Pancreas (tissue), 10 donors: ENCODE measurements at regions not wholly inside any gene's neighbourhood (a gene's known extent, or its start where the extent isn't known, plus 50 kb on each side); places are given as distances from the start of the nearest gene placed in this dataset.

Experiments used
- ATAC-seq, 4 donors: fragments of 200-7000 bp; cut with Tn5 transposase; one replicate each; pipeline versions ENCODE4 v1.8.0 to v1.9.1; 2020; ENCODE audit warnings: mild to moderate bottlenecking in 4 of 4, moderate library complexity in 4 of 4
- DNase-seq, 6 donors: peaks; one replicate each; pipeline ENCODE4 v3.0.0-alpha.2; 2020
- FAIRE-seq: peaks from 2 replicates; lab custom pipeline; 2012; peaks lifted over from hg19 to GRCh38; lab: Jason Lieb, UNC
- H3K27ac ChIP-seq, 4 donors: fragments of 200-600 bp; sonication (generic); 1 replicate in 3 of 4; 2 replicates in 1 of 4; pipeline versions ENCODE4 v1.5.0 to v1.8.0; 2020
- H3K27me3 ChIP-seq, 4 donors: fragments of 200-600 bp; one replicate each; pipeline ENCODE4 v1.8.0; 2021
- H3K36me3 ChIP-seq, 3 donors: fragments of 200-600 bp; sonication (generic) in 1 of 3; one replicate each; pipeline versions ENCODE4 v1.5.0 to v1.8.0; 2020 to 2021
- H3K4me1 ChIP-seq, 3 donors: fragments of 200-600 bp; one replicate each; pipeline ENCODE4 v1.8.0; 2021
- H3K4me3 ChIP-seq, 4 donors: fragments of 200-600 bp; sonication (generic) in 2 of 4; one replicate each; pipeline versions ENCODE4 v1.5.0 to v1.8.0; 2020 to 2021
- H3K9me3 ChIP-seq, 4 donors: fragments of 200-600 bp; one replicate each; pipeline ENCODE4 v1.8.0; 2021
- WGBS, 2 donors: extraction: QIAGEN DNeasy Blood & Tissue Kit; methylation state at CpG; one replicate each; pipeline ENCODE4 v1.1.7; 2013; 5-methylcytosine and 5-hydroxymethylcytosine counted together
- intact Hi-C, 3 donors: fragments of 100-400 bp; cut with DNase I; formaldehyde crosslinking; loops; one replicate each; pipeline versions ENCODE4 v1.11.1 to v1.14.2; 2022
- TF ChIP-seq, protein P1 (sequence below), 4 donors: fragments of 200-600 bp; sonication (generic) in 3 of 4; IDR thresholded peaks; one replicate each; pipeline versions ENCODE4 v1.5.0 to v1.8.0; 2021; ENCODE audit warnings: antibody characterized with exemption in 4 of 4
- donor health status: healthy with polysubstance abuse.
- donor health status: DM: no; HTN: no; CAD: no; lungs with moderate emphysema.
- donor health status: DM: no; HTN: no; CAD: no.
- donor health status: control.
- donor health status: control.
- donor health status: Bipolar disorder and iron deficiency.
- donor health status: DM: yes; HTN: yes; CAD: no.
- donor health status: DM: no; HTN: no; CAD: no.
- donor health status: DM: no; HTN: no; CAD: no.
- donor health status: DM: yes; HTN: yes; CAD: no.

GRCh38 chr18:60163622-60164021 lies 209.0 kb downstream of the MC4R start:
- 69 to 75% methylated on average over 5 of the region's 5 CpGs for WGBS, 2 donors
- DNase-seq (no peak), FAIRE-seq (no peak), ATAC-seq (no peak)
- intact Hi-C loops = no loop called here
- no peak overlapping the region for H3K4me3 ChIP-seq
- H3K36me3 ChIP-seq = no peaks in the 10 kb centered on the region
- TF ChIP-seq, protein P1, sequence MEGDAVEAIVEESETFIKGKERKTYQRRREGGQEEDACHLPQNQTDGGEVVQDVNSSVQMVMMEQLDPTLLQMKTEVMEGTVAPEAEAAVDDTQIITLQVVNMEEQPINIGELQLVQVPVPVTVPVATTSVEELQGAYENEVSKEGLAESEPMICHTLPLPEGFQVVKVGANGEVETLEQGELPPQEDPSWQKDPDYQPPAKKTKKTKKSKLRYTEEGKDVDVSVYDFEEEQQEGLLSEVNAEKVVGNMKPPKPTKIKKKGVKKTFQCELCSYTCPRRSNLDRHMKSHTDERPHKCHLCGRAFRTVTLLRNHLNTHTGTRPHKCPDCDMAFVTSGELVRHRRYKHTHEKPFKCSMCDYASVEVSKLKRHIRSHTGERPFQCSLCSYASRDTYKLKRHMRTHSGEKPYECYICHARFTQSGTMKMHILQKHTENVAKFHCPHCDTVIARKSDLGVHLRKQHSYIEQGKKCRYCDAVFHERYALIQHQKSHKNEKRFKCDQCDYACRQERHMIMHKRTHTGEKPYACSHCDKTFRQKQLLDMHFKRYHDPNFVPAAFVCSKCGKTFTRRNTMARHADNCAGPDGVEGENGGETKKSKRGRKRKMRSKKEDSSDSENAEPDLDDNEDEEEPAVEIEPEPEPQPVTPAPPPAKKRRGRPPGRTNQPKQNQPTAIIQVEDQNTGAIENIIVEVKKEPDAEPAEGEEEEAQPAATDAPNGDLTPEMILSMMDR (IDR thresholded peaks at IDR 0.05) = no peak
- no peaks in the 10 kb centered on the region for H3K27me3 ChIP-seq
- no peaks in the 10 kb centered on the region for H3K9me3 ChIP-seq
- no peaks in the 10 kb centered on the region for H3K4me1 ChIP-seq
- H3K27ac ChIP-seq = no peak overlapping the region

DNA sequence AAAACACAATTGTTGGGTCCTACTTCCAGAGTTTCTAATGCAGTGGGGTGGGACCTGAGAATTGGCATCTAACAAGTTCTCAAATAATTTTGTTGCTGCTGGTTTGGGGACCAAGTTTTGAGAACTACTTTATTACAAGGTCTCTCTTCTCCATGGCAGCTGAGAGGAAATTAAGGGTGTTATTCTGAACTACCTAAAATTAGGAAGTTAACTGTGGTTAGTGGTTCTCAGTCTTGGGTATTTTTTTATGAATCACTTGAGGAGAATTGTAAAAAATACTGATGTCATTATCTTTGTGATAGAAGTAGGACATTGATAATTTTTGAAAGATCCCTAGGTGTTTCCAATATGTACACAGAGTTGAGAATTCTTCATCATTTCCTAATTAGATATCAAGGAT lies 210.2 kb downstream of the MC4R start:
- no peak overlapping the region for H3K4me3 ChIP-seq
- DNase-seq (no peak), FAIRE-seq (no peak), ATAC-seq (no peak)
- TF ChIP-seq, protein P1 (IDR thresholded peaks at IDR 0.05) = no peak
- intact Hi-C loops = no loop called here
- H3K9me3 ChIP-seq = no peaks in the 10 kb centered on the region
- no peaks in the 10 kb centered on the region for H3K36me3 ChIP-seq
- no peaks in the 10 kb centered on the region for H3K27me3 ChIP-seq
- H3K4me1 ChIP-seq = no peaks in the 10 kb centered on the region
- no peak overlapping the region for H3K27ac ChIP-seq

DNA sequence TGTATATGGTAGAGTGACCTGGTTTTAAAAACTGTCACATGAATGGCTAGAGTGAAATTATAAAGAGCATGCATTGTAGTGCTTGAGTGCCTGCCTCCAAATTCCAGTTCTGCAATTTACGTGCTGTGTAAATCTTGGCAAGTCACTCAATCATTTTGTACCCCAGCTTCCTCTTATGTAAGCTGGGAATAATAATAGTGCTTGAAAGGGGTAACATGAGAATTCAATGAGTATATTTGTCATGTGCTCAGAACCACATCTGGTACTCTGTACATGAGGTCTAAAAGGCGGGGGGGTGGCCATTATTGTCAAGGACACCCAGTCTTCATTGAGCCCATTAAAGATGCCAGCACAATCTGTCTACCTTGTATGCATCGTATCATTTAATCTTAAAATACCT lies 214.8 kb downstream of the MC4R start:
- DNase-seq = no peak
- H3K27ac ChIP-seq = no peak overlapping the region
- ATAC-seq = no peak
- no peaks in the 10 kb centered on the region for H3K36me3 ChIP-seq
- no peaks in the 10 kb centered on the region for H3K9me3 ChIP-seq
- TF ChIP-seq, protein P1 (IDR thresholded peaks at IDR 0.05) = no peak
- no peaks in the 10 kb centered on the region for H3K27me3 ChIP-seq
- H3K4me1 ChIP-seq = no peaks in the 10 kb centered on the region
- intact Hi-C loops = no loop called here
- H3K4me3 ChIP-seq = no peak overlapping the region
- no peak for FAIRE-seq
- 46 to 51% methylated on average over 3 of the region's 3 CpGs for WGBS, 2 donors

DNA sequence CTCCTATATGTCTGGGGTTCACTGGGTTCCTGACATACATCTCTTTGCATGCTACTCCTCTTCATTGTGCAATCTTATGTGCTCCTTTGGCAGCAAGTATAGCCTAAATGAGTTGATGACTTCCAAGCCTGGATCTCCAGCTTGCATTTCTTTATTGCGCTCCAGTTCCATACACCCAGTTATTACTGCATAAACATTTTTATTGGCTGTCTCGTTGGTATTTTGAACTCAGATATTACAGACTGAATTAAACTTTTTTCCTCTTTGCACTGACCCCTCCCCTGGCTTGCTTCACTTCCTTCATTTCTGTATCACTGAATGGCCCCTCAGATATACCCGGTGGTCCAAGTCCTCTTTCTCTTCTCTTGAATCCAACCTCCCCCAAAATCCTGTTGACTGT lies 219.2 kb downstream of the MC4R start:
- H3K36me3 ChIP-seq = no peaks in the 10 kb centered on the region
- no peaks in the 10 kb centered on the region for H3K9me3 ChIP-seq
- no peak overlapping the region for H3K27ac ChIP-seq
- no peak for ATAC-seq
- FAIRE-seq = no peak
- WGBS, 2 donors = 77 to 91% methylated on average over 3 of the region's 3 CpGs
- intact Hi-C loops = no loop called here
- no peak for DNase-seq
- TF ChIP-seq, protein P1 (IDR thresholded peaks at IDR 0.05) = no peak
- no peaks in the 10 kb centered on the region for H3K4me1 ChIP-seq
- no peak overlapping the region for H3K4me3 ChIP-seq
- H3K27me3 ChIP-seq = no peaks in the 10 kb centered on the region

DNA sequence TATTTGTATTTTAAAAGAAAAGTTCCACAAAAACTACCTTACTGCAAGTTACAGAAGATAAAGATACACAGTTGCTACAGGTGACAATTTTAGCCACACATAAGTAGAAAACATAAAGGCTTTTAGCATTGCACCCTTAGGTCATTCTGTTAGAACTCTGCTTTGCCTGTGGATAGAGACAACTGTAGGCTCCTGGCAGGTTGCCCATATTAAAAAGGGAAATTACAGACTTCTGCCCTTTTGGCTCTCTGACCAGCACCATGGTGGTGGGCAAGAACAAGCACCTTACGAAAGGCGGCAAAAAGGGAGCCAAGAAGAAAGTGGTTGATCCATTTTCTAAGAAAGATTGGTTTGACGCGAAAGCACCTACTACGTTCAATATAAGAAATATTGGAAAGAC lies 223.3 kb downstream of the MC4R start:
- H3K4me1 ChIP-seq = no peaks in the 10 kb centered on the region
- WGBS, 2 donors = 88 to 98% methylated on average over 5 of the region's 5 CpGs
- intact Hi-C loops = no loop called here
- TF ChIP-seq, protein P1 (IDR thresholded peaks at IDR 0.05) = no peak
- H3K27ac ChIP-seq = no peak overlapping the region
- no peak for DNase-seq
- H3K27me3 ChIP-seq = no peaks in the 10 kb centered on the region
- ATAC-seq = no peak
- H3K9me3 ChIP-seq = no peaks in the 10 kb centered on the region
- no peaks in the 10 kb centered on the region for H3K36me3 ChIP-seq
- FAIRE-seq = no peak
- no peak overlapping the region for H3K4me3 ChIP-seq
